ENCODE measurements at regions not wholly inside any gene's neighbourhood (a gene's known extent, or its start where the extent isn't known, plus 50 kb on each side); places are given as distances from the start of the nearest gene placed in this dataset.
A peak's percentile ranks its signal among the peaks of the same experiment; 100 is the strongest.

- DNase-seq (no peak), ATAC-seq (peak in 1 of 2 donors; percentile 16)
- H3K9me3 ChIP-seq: no peaks in the 10 kb centered on the region
- no peak overlapping the region for H3K27ac ChIP-seq
- H3K4me3 ChIP-seq: no peak overlapping the region
- intact Hi-C loops (cut with DNase I): no loop called here
- H3K27me3 ChIP-seq (ENCODE audit: low read depth): no peaks in the 10 kb centered on the region
- TF ChIP-seq CTCF (IDR thresholded peaks at IDR 0.05): no peak
- no peaks in the 10 kb centered on the region for H3K36me3 ChIP-seq
- peaks cover 1% of the 10 kb centered on the region for H3K4me1 ChIP-seq
Observed at GRCh38 chr14:85444635-85445034, 85.3 kb upstream of the FLRT2 start.

- no peaks in the 10 kb centered on the region for H3K36me3 ChIP-seq
- no peak for DNase-seq
- H3K4me3 ChIP-seq: no peak overlapping the region
- H3K27me3 ChIP-seq (ENCODE audit: low read depth): no peaks in the 10 kb centered on the region
- no peaks in the 10 kb centered on the region for H3K9me3 ChIP-seq
- H3K4me1 ChIP-seq: no peaks in the 10 kb centered on the region
- TF ChIP-seq CTCF (IDR thresholded peaks at IDR 0.05): no peak
- intact Hi-C loops (cut with DNase I): no loop called here
- no peak overlapping the region for H3K27ac ChIP-seq
- ATAC-seq: peak in 1 of 2 donors; percentile 50
Observed at GRCh38 chr14:85445151-85445795, 84.7 kb upstream of the FLRT2 start.

GRCh38 chr14:85447883-85448282 is 82.1 kb upstream of the FLRT2 start:
- Histone ChIP-seq H3K27ac (no peak overlapping the region), H3K4me1 (no peaks in the 10 kb centered on the region), H3K27me3 (ENCODE audit: low read depth) (no peaks in the 10 kb centered on the region), H3K4me3 (no peak overlapping the region), H3K36me3 (no peaks in the 10 kb centered on the region), H3K9me3 (no peaks in the 10 kb centered on the region)
- DNase-seq: no peak
- ATAC-seq: no peak
- intact Hi-C loops (cut with DNase I): no loop called here
- TF ChIP-seq CTCF (IDR thresholded peaks at IDR 0.05): no peak

- Histone ChIP-seq H3K4me3 (no peak overlapping the region), H3K36me3 (no peaks in the 10 kb centered on the region), H3K27ac (no peak overlapping the region), H3K27me3 (ENCODE audit: low read depth) (no peaks in the 10 kb centered on the region), H3K4me1 (no peaks in the 10 kb centered on the region), H3K9me3 (no peaks in the 10 kb centered on the region)
- no peak for TF ChIP-seq CTCF (IDR thresholded peaks at IDR 0.05)
- no peak for DNase-seq
- intact Hi-C loops (cut with DNase I): no loop called here
- no peak for ATAC-seq
Observed at GRCh38 chr14:85451421-85451820, 78.5 kb upstream of the FLRT2 start.

- no peaks in the 10 kb centered on the region for H3K36me3 ChIP-seq
Observed at GRCh38 chr14:85453401-85454225, 76.3 kb upstream of the FLRT2 start.

More at GRCh38 chr14:85453401-85454225, 76.3 kb upstream of the FLRT2 start:
- H3K27me3 ChIP-seq (ENCODE audit: low read depth): no peaks in the 10 kb centered on the region
- DNase-seq (no peak), ATAC-seq (no peak)
- H3K4me3 ChIP-seq: no peak overlapping the region
- no peaks in the 10 kb centered on the region for H3K4me1 ChIP-seq
- H3K27ac ChIP-seq: no peak overlapping the region
- no peak for TF ChIP-seq CTCF (IDR thresholded peaks at IDR 0.05)
- intact Hi-C loops (cut with DNase I): no loop called here
- no peaks in the 10 kb centered on the region for H3K9me3 ChIP-seq
